Cardiac fibroblast (primary cell): ENCODE measurements at regions not wholly inside any gene's neighbourhood (a gene's known extent, or its start where the extent isn't known, plus 50 kb on each side); places are given as distances from the start of the nearest gene placed in this dataset.

Experiments
- DNase-seq, 2 donors: peaks; one replicate each; pipeline versions ENCODE4 v3.0.0 to v3.0.0-alpha.2; 2010; ENCODE audit warnings: low read depth in 2 of 2
- H3K4me3 ChIP-seq, 2 donors: replicated peaks in 1 of 2; 1 replicate in 1 of 2; 2 replicates in 1 of 2; pipeline ENCODE4 v1.5.1; 2011; ENCODE audit warnings: low read depth in 2 of 2, low read length in 2 of 2, mild to moderate bottlenecking in 2 of 2, moderate library complexity in 1 of 2
- TF ChIP-seq, protein P1 (sequence below): IDR thresholded peaks from one replicate; pipeline ENCODE4 v1.5.1; 2011; ENCODE audit warnings: low read depth, mild to moderate bottlenecking, low read length, inconsistent platforms

GRCh38 chr13:72025836-72026235, 158.8 kb upstream of the DACH1 start:
- DNase-seq, result no peak
- no peak overlapping the region for H3K4me3 ChIP-seq
- TF ChIP-seq, protein P1, sequence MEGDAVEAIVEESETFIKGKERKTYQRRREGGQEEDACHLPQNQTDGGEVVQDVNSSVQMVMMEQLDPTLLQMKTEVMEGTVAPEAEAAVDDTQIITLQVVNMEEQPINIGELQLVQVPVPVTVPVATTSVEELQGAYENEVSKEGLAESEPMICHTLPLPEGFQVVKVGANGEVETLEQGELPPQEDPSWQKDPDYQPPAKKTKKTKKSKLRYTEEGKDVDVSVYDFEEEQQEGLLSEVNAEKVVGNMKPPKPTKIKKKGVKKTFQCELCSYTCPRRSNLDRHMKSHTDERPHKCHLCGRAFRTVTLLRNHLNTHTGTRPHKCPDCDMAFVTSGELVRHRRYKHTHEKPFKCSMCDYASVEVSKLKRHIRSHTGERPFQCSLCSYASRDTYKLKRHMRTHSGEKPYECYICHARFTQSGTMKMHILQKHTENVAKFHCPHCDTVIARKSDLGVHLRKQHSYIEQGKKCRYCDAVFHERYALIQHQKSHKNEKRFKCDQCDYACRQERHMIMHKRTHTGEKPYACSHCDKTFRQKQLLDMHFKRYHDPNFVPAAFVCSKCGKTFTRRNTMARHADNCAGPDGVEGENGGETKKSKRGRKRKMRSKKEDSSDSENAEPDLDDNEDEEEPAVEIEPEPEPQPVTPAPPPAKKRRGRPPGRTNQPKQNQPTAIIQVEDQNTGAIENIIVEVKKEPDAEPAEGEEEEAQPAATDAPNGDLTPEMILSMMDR, result no peak

GRCh38 chr13:72023895-72024294, 156.9 kb upstream of the DACH1 start:
- no peak for DNase-seq
- H3K4me3 ChIP-seq, result no peak overlapping the region
- TF ChIP-seq, protein P1, result no peak

DNA sequence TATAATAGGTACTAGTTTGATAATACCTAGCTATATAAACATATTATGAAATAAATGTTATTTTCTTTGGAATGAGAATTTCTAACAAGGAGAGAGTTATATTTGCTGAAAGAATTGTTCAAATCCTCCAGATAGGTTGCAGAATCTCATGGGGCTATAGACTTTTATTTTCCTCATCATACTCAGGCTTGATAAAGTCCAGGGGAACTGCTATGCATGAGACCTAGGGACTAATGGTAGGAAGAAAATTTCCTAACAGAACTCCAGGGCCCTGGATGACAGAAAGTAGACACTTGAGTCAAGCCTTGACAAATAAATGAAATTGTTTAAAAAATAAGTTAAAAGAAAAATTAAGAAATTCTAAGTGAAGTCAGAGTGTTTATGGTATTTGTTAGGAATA, 138.5 kb upstream of the DACH1 start:
- no peak overlapping the region for H3K4me3 ChIP-seq
- DNase-seq, result peak in 1 of 2 donors; percentile 5
- TF ChIP-seq, protein P1, result no peak

DNA sequence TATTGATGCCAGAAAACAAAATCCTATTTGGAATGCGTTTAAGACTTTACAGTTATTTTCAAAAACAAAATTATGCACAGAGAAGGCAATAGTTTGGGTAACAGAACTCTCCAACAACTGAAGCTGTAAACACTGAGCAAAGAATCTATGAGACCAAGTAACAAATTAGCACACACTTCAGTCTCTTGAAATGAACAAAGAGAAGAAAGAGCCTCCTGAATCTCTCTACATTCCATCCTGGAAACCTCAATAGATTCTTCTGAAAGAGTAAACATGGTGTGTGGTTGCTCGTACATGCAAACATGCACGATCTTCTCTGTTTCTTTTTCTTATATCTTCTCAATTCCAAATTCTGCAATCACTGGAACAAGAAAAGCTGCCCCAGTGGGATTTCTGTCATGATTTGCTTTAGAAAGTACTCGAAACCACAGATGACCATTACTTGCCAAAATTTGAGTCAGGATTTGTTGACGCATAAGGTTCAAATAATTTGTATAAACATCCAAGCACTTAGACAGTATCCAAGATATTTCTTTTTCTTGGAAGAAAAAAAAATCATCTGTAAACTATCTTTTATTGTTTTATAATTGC, 137.9 kb upstream of the DACH1 start:
- no peak overlapping the region for H3K4me3 ChIP-seq
- TF ChIP-seq, protein P1, result no peak
- peak; percentile 6 to 84 for DNase-seq

DNA sequence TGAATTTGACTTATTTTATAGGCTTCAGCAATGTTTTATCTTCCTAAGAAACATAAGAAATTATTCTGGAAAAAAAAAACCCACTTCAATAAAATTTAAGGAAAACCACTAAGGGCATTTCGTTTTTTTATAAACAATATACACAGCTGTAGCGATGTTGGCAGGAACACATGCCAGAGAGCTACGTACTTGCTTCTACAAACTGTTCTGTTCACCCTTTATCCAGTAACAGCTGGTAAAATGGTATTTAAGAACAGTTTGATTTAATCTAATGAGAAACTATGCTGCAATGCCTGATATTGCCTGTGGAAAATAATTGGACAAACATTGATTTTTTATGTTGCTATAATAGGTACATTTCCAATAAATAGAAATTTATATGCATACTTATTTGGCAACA, 137.2 kb upstream of the DACH1 start:
- H3K4me3 ChIP-seq, result no peak overlapping the region
- peak in 1 of 2 donors; percentile 7 for DNase-seq
- TF ChIP-seq, protein P1, result no peak

GRCh38 chr13:71998223-71998622, 131.2 kb upstream of the DACH1 start:
- DNase-seq, result no peak
- H3K4me3 ChIP-seq, result no peak overlapping the region
- TF ChIP-seq, protein P1, result no peak

DNA sequence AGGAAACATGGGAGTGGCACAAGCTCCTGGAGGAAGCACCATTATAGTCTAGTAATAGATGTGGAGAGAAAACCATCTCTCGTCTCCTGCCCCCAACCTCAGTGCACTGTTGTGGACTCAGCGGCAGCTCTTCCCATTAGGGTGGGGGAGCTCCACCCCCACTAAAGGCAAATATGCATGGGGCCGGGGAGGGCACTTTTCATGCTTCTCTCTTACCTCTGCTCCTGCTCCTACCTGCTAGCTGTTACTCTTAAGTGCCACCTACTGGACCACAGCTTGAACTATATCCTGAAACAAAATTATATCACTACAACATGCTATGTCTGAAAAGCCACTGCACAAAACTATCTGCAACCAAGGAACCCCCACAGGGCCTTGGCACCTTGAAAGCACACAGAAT, 112.6 kb upstream of the DACH1 start:
- no peak overlapping the region for H3K4me3 ChIP-seq
- no peak for DNase-seq
- TF ChIP-seq, protein P1, result no peak
